Bronchial epithelial cell (primary cell): ENCODE measurements at regions not wholly inside any gene's neighbourhood (a gene's known extent, or its start where the extent isn't known, plus 50 kb on each side); places are given as distances from the start of the nearest gene placed in this dataset.

Source experiments
- DNase-seq: peaks from one replicate; pipeline ENCODE4 v3.0.0-alpha.2; 2010; ENCODE audit warnings: low read depth
- FAIRE-seq: peaks from 2 replicates; lab custom pipeline; 2011; peaks lifted over from hg19 to GRCh38; lab: Jason Lieb, UNC
- H3K27me3 ChIP-seq: 2 replicates; pipeline ENCODE4 v1.5.1; 2011; ENCODE audit warnings: low read length; ENCODE audit not compliant: control insufficient read depth, insufficient read depth
- H3K36me3 ChIP-seq: 2 replicates; pipeline ENCODE4 v1.5.1; 2011; ENCODE audit warnings: low read length; ENCODE audit not compliant: control insufficient read depth, insufficient read depth
- H3K4me3 ChIP-seq: 2 replicates; pipeline ENCODE4 v1.5.1; 2011; ENCODE audit warnings: mild to moderate bottlenecking, low read depth, low read length, control low read depth
- TF ChIP-seq, protein P1 (sequence below): IDR thresholded peaks from 2 replicates; pipeline ENCODE4 v1.5.1; 2011; ENCODE audit warnings: mild to moderate bottlenecking, moderate library complexity, low read length, control low read depth, inconsistent platforms; ENCODE audit not compliant: insufficient read depth, severe bottlenecking

DNA sequence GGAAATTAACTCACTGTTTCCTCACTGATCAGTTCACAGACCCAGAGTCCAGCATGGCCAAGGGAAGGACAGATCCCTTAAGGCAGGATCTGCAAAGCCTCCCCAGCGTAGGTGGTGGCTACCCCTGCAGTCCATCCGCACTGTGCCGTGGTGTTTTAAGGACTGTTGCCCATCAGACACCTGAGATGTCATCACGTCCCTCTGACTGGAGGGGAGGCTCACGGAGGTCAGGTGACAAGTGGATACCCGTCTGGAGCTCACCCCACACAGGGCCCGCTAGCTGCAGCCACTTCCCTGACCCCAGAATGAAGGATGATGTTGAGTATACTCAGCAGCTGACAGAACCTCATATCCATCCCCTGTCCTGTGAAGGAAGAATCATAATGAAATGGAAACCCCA is 161.8 kb upstream of the GGTLC1 start:
- FAIRE-seq = peak; percentile 64
- no peak for DNase-seq
- Histone ChIP-seq H3K36me3 (no peaks in the 10 kb centered on the region), H3K4me3 (no peak overlapping the region), H3K27me3 (no peaks in the 10 kb centered on the region)
- TF ChIP-seq, protein P1, sequence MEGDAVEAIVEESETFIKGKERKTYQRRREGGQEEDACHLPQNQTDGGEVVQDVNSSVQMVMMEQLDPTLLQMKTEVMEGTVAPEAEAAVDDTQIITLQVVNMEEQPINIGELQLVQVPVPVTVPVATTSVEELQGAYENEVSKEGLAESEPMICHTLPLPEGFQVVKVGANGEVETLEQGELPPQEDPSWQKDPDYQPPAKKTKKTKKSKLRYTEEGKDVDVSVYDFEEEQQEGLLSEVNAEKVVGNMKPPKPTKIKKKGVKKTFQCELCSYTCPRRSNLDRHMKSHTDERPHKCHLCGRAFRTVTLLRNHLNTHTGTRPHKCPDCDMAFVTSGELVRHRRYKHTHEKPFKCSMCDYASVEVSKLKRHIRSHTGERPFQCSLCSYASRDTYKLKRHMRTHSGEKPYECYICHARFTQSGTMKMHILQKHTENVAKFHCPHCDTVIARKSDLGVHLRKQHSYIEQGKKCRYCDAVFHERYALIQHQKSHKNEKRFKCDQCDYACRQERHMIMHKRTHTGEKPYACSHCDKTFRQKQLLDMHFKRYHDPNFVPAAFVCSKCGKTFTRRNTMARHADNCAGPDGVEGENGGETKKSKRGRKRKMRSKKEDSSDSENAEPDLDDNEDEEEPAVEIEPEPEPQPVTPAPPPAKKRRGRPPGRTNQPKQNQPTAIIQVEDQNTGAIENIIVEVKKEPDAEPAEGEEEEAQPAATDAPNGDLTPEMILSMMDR = no peak

DNA sequence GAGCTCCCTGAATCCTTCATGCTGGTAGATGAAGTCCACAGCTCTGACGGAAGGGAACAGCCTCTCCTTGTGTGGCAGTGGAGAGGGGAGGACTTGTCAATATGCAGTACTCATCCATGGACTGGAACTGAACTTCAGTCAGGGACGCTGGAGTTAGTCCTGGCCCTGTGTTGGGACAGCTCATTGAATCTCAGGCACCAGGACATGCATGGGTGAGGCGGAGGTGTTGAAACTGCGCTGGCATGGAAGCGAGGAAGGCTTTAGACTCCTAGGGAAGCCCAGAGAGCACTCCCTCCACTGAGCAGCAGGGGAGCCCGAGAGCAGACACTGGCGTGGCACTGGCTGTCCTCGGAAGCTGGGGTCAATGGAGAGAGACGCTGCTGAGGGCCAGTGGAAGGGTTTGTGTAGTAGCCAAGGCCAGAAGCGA is 161.3 kb upstream of the GGTLC1 start:
- H3K27me3 ChIP-seq = no peaks in the 10 kb centered on the region
- FAIRE-seq = no peak
- H3K4me3 ChIP-seq = no peak overlapping the region
- no peaks in the 10 kb centered on the region for H3K36me3 ChIP-seq
- TF ChIP-seq, protein P1 = peak; percentile 54
- DNase-seq = no peak

DNA sequence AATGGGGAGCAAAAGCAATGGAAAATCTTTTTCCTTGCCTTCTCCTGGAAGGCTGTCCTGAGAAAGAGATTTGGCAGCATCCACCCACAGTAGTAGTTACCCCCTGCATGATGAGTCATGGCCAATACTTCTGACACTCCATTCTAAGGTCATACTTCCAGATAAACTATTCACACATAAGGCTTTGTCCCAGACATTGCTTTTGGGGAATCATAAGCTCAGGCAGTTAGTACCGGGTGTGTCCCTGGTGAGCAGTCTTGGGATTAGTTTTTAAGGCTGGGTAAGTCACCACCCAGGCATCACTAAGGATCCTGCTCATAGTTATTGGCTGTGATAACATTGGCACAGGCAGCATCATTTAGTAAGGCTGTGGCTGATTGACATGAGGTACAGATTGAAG is 160.6 kb upstream of the GGTLC1 start:
- Histone ChIP-seq H3K4me3 (no peak overlapping the region), H3K36me3 (no peaks in the 10 kb centered on the region), H3K27me3 (no peaks in the 10 kb centered on the region)
- FAIRE-seq = no peak
- DNase-seq = peak; percentile 44
- TF ChIP-seq, protein P1 = no peak

DNA sequence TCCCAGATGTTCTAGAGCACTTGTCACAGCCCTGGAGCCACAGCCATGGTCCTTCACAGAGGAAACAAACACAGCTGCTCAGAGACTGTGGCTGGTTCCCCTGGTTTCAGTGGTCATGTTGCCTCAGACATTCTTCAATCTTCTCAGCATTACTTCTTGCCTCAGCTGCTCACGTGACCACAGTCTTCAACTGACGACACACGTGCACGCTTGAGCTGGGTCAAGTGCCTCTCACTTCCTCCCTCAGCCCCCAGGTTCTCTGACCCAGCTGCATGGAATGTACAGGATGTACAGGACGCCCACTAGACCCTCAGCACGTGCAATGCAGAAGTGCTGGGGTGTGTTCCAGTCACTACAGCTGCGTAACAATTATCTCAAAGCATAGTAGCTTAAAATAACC is 159.8 kb upstream of the GGTLC1 start:
- TF ChIP-seq, protein P1 = no peak
- no peaks in the 10 kb centered on the region for H3K27me3 ChIP-seq
- no peak overlapping the region for H3K4me3 ChIP-seq
- DNase-seq (no peak), FAIRE-seq (no peak)
- no peaks in the 10 kb centered on the region for H3K36me3 ChIP-seq

DNA sequence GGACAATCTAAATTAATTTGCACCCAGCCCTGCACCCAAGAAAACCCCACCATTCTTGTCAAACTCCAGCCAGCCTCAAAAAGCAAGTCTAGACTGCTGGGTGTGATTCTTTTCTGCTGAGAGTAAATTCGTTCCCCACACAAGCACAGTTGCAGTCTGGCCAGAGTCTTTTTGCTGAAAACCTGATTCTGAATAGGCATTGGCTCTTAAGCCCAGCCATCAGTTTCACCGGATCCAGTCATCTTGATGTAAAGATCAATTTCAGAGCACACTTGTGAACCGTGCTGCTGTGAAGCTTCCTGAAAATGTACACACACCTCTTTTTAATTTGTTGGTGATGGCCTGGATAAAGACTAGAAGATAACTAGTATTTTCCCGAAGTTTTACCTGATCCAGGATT is 159.4 kb upstream of the GGTLC1 start:
- FAIRE-seq = no peak

DNA sequence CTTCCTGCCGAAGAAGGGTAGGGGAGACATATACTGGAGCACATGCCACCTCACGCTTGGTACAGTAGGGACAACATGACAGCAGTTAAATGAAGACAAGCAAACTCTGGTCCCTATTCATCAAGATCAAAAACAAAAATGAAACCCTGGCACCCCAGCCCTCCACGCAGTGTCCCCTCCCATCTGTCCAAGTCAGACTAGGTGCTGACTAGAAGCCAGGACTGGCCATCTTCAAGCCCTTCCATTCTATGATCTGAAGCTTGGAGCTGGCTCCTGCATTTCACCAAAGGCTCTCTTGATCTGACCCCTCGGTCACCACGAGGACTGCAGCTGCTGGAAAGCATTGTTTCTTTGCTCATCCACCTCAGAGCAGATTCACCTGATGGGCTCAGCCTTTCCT is 158.9 kb upstream of the GGTLC1 start:
- no peak overlapping the region for H3K4me3 ChIP-seq
- TF ChIP-seq, protein P1 = no peak
- peak; percentile 58 for FAIRE-seq
- H3K36me3 ChIP-seq = no peaks in the 10 kb centered on the region
- DNase-seq = no peak
- no peaks in the 10 kb centered on the region for H3K27me3 ChIP-seq

More for the DNA sequence above, 159.4 kb upstream of the GGTLC1 start:
- TF ChIP-seq, protein P1 = no peak
- Histone ChIP-seq H3K36me3 (no peaks in the 10 kb centered on the region), H3K27me3 (no peaks in the 10 kb centered on the region), H3K4me3 (no peak overlapping the region)
- DNase-seq = no peak
